Stomach (tissue), 8 donors: ENCODE measurements at regions not wholly inside any gene's neighbourhood (a gene's known extent, or its start where the extent isn't known, plus 50 kb on each side); places are given as distances from the start of the nearest gene placed in this dataset.
A peak's percentile ranks its signal among the peaks of the same experiment; 100 is the strongest.
"Not testable (repeated sequence)": the region's sequence is repeated elsewhere in the genome, so short reads cannot be mapped to it uniquely, and the experiment has no call there.

Experiments used
- DNase-seq, 2 donors: peaks; one replicate each; pipeline versions ENCODE4 v3.0.0 to v3.0.0-alpha.2; 2013 to 2019
- H3K27ac ChIP-seq, 5 donors: fragments of 200-600 bp in 4 of 5; sonication (generic) in 4 of 5; one replicate each; pipeline ENCODE4 v1.5.1; 2013 to 2019; ENCODE audit warnings: mild to moderate bottlenecking in 1 of 5, moderate library complexity in 1 of 5
- H3K27me3 ChIP-seq, 3 donors: fragments of 200-600 bp; sonication (generic); one replicate each; pipeline ENCODE4 v1.5.1; 2017 to 2019; ENCODE audit warnings: mixed run types in 1 of 3
- H3K36me3 ChIP-seq, 4 donors: fragments of 200-600 bp; sonication (generic); 1 replicate in 3 of 4; 2 replicates in 1 of 4; pipeline ENCODE4 v1.5.1; 2016 to 2019
- H3K4me1 ChIP-seq, 4 donors: fragments of 200-600 bp; sonication (generic); one replicate each; pipeline ENCODE4 v1.5.1; 2016 to 2019
- H3K4me3 ChIP-seq, 4 donors: fragments of 200-600 bp; sonication (generic) in 3 of 4; one replicate each; pipeline ENCODE4 v1.5.1; 2016 to 2019; ENCODE audit warnings: mild to moderate bottlenecking in 1 of 4
- H3K9me3 ChIP-seq, 4 donors: fragments of 200-600 bp; sonication (generic); one replicate each; pipeline ENCODE4 v1.5.1; 2016 to 2019
- EP300 ChIP-seq: sonication (generic); formaldehyde crosslinking; IDR thresholded peaks from one replicate; pipeline ENCODE4 v1.6.1; 2017; ENCODE audit warnings: antibody characterized with exemption
- POLR2A ChIP-seq, 4 donors: fragments of 450-650 bp; IDR thresholded peaks; one replicate each; pipeline ENCODE4 v1.6.1; 2016; ENCODE audit warnings: antibody characterized with exemption in 4 of 4, control low read depth in 2 of 4, mild to moderate bottlenecking in 1 of 4, moderate library complexity in 1 of 4
- POLR2AphosphoS5 ChIP-seq, 3 donors: sonication (generic); formaldehyde crosslinking; IDR thresholded peaks; one replicate each; pipeline ENCODE4 v1.6.1; 2016; ENCODE audit warnings: antibody characterized with exemption in 3 of 3
- WGBS, 5 donors: extraction: QIAGEN DNeasy Blood & Tissue Kit in 3 of 5; methylation state at CpG; one replicate each; pipeline versions ENCODE4 v1.1.5 to v1.1.7; 2013 to 2018; 5-methylcytosine and 5-hydroxymethylcytosine counted together
- intact Hi-C: fragments of 100-400 bp; cut with DNase I; formaldehyde crosslinking; loops from one replicate; pipeline ENCODE4 v1.15.1; 2023; ENCODE audit warnings: low total_unique reads
- TF ChIP-seq, protein P1 (sequence below), 7 experiments: fragments of 450-650 bp in 4 of 7; fragments of 200-600 bp in 3 of 7; sonication (generic) in 3 of 7; IDR thresholded peaks; one replicate each; pipeline ENCODE4 v1.5.1; 2016 to 2019; ENCODE audit warnings: antibody characterized with exemption in 7 of 7, control low read depth in 2 of 7, mild to moderate bottlenecking in 1 of 7
- donor health status: healthy with polysubstance abuse.
- donor health status: Bipolar disorder and iron deficiency.
- donor health status: healthy.

DNA sequence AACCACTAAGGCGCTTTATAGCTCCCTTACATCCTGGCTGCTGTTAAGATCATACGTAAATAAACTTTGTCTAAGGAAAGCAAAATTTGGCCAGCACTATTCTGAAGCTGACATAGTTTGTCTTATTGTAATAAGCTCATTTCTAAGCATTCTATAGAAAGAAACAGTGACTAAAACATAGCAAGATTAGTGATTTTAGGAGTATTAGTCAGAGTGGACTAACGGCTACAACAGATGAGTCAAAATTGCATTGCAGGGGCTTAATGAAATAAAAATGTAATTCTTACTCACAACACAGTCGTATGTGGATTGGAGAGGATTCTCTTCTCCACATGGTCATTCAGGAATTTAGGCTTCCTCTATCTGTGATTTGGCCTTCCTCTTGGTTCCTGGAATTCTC is 347.6 kb downstream of the GADD45G start:
- no peak overlapping the region for H3K4me3 ChIP-seq
- no peak for DNase-seq
- H3K36me3 ChIP-seq = no peaks in the 10 kb centered on the region
- peaks cover 0 to 25% (median 8%) of the 10 kb centered on the region in 4 donors for H3K4me1 ChIP-seq
- intact Hi-C loops = no loop called here
- H3K27me3 ChIP-seq = no peaks in the 10 kb centered on the region
- 79 to 88% (median 82%) methylated on average over 4 of the region's 4 CpGs for WGBS, 5 donors
- TF ChIP-seq EP300 (no peak), POLR2AphosphoS5 (IDR thresholded peaks at IDR 0.05) (no peak), POLR2A (IDR thresholded peaks at IDR 0.05) (no peak)
- TF ChIP-seq, protein P1, sequence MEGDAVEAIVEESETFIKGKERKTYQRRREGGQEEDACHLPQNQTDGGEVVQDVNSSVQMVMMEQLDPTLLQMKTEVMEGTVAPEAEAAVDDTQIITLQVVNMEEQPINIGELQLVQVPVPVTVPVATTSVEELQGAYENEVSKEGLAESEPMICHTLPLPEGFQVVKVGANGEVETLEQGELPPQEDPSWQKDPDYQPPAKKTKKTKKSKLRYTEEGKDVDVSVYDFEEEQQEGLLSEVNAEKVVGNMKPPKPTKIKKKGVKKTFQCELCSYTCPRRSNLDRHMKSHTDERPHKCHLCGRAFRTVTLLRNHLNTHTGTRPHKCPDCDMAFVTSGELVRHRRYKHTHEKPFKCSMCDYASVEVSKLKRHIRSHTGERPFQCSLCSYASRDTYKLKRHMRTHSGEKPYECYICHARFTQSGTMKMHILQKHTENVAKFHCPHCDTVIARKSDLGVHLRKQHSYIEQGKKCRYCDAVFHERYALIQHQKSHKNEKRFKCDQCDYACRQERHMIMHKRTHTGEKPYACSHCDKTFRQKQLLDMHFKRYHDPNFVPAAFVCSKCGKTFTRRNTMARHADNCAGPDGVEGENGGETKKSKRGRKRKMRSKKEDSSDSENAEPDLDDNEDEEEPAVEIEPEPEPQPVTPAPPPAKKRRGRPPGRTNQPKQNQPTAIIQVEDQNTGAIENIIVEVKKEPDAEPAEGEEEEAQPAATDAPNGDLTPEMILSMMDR (IDR thresholded peaks at IDR 0.05) = no peak
- H3K9me3 ChIP-seq = no peaks in the 10 kb centered on the region
- no peak overlapping the region for H3K27ac ChIP-seq

DNA sequence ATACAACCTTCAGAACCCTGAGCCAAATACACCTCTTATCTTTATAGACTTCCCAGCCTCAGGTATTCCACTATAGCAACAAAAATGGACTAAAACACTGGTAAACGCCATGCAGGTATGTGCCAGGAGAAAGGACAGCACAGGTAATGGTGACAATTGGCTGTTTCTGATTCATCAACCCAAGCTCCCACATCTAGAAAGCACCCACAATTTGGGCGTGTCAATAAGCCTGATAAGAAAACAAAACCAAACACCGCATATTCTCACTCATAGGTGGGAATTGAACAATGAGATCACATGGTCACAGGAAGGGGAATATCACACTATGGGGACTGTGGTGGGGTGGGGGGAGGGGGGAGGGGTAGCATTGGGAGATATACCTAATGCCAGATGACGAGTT is 348.5 kb downstream of the GADD45G start:
- H3K9me3 ChIP-seq, H3K27me3 ChIP-seq, H3K4me3 ChIP-seq, DNase-seq, H3K27ac ChIP-seq, H3K36me3 ChIP-seq, intact Hi-C loops: not testable (repeated sequence)
- peaks cover 0 to 25% (median 8%) of the 10 kb centered on the region in 4 donors for H3K4me1 ChIP-seq
- whole genome bisulfite sequencing, 5 donors = 56 to 76% (median 60%) methylated on average over 4 of the region's 4 CpGs

DNA sequence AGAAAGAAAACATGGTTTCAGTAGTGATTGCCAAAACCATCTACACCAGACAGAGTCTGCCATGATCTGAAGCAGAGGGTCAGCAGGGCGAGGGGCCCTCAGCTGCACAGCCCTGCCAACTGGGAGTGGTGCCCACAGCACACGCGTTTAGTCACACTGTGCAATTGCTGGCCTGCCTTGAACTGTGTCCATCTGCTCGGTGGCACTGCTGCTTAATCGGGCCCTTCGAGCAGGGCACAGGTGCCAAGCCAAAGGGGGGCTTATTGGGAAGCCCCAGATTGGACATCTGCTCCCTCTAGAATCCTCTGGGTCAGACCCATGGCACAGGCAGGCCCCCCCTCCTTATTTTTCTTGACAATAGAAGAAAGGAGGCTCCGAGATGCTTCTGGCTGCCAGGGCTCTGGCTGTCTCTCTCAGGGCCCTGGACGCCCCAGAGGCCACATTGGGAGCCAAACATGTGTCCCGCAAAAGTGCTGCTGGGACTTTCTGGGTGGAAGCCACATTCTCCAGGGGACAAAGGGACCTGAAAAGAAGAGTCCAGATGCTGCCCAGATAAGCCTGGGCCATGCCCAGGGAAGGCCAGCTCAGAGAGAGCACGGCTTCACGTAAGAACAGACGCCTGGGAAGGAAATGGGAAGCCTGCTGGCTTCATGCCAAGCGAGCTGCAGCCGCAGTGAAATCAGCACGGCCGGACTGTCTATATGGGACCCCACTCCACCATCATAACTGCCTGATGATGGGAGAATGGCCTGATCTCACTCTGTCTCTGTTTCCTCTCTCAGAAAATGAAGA is 349.2 kb downstream of the GADD45G start:
- peaks cover 0 to 25% (median 8%) of the 10 kb centered on the region in 4 donors for H3K4me1 ChIP-seq
- intact Hi-C loops = no loop called here
- H3K36me3 ChIP-seq = no peaks in the 10 kb centered on the region
- H3K27ac ChIP-seq = no peak overlapping the region
- no peaks in the 10 kb centered on the region for H3K9me3 ChIP-seq
- WGBS, 5 donors = 53 to 78% (median 69%) methylated on average over 15 to 16 of the region's 16 CpGs
- DNase-seq = peak in 1 of 2 donors; percentile 75
- TF ChIP-seq POLR2A (IDR thresholded peaks at IDR 0.05) (no peak), EP300 (no peak), POLR2AphosphoS5 (IDR thresholded peaks at IDR 0.05) (no peak)
- TF ChIP-seq, protein P1 (IDR thresholded peaks at IDR 0.05) = no peak
- no peaks in the 10 kb centered on the region for H3K27me3 ChIP-seq
- no peak overlapping the region for H3K4me3 ChIP-seq

DNA sequence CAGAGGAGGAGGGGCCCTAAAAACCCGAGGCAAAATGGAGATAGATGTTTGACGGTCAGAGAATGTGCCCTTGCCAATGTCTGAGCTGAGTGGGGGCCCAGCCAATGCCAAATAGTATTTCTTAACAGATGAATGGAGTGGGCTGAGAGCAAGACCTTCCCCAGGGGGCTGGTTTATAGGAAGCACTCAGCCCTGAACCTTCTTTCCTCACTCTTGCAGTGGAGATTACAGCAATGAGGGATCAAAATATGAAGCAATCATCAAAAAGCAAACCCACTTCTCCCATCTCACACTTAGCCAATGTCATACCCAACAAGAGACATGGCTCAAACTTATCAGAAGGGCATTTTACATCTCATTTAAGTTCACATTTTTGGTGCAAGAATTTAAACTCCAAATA is 350.3 kb downstream of the GADD45G start:
- Histone ChIP-seq H3K9me3 (no peaks in the 10 kb centered on the region), H3K36me3 (no peaks in the 10 kb centered on the region), H3K27ac (no peak overlapping the region), H3K27me3 (no peaks in the 10 kb centered on the region), H3K4me1 (peaks cover 0 to 25% (median 8%) of the 10 kb centered on the region in 4 donors), H3K4me3 (no peak overlapping the region)
- no peak for DNase-seq
- intact Hi-C loops = no loop called here
- TF ChIP-seq POLR2AphosphoS5 (IDR thresholded peaks at IDR 0.05) (no peak), EP300 (no peak), POLR2A (IDR thresholded peaks at IDR 0.05) (no peak)
- TF ChIP-seq, protein P1 (IDR thresholded peaks at IDR 0.05) = no peak
- 37 to 74% (median 57%) methylated on average over 2 of the region's 2 CpGs for WGBS, 5 donors

DNA sequence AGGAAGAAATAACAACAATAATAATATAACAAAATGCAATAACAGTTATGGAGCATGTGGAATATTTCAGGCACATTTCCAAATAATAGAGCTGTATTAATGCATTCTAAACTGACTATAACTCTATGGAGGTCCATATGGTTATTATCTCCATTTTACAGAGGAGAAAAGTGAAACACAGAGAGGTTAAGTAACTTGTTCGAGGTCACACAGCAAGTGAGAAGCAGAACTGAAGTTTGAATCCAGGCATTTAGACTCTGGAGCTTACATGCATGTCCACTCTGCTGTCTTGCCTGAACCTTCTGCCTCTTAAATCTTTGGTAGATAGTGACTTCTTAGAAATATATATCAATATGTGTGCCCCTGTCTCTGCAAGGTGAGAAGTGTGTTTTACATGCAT is 350.8 kb downstream of the GADD45G start:
- no peak for DNase-seq

More for the DNA sequence above, 350.8 kb downstream of the GADD45G start:
- Histone ChIP-seq H3K4me1 (peaks cover 0 to 25% (median 8%) of the 10 kb centered on the region in 4 donors), H3K9me3 (no peaks in the 10 kb centered on the region), H3K27me3 (no peaks in the 10 kb centered on the region), H3K4me3 (no peak overlapping the region), H3K27ac (no peak overlapping the region), H3K36me3 (no peaks in the 10 kb centered on the region)
- 77 to 87% (median 81%) methylated on average over 1 of the region's 1 CpG for WGBS, 5 donors
- TF ChIP-seq POLR2AphosphoS5 (IDR thresholded peaks at IDR 0.05) (no peak), POLR2A (IDR thresholded peaks at IDR 0.05) (no peak), EP300 (no peak)
- TF ChIP-seq, protein P1 (IDR thresholded peaks at IDR 0.05) = no peak
- intact Hi-C loops = no loop called here
